Adipocyte (in vitro differentiated cells): ENCODE measurements at regions not wholly inside any gene's neighbourhood (a gene's known extent, or its start where the extent isn't known, plus 50 kb on each side); places are given as distances from the start of the nearest gene placed in this dataset.

Experiments used
- DNase-seq: peaks from one replicate; pipeline ENCODE4 v3.0.0-alpha.2; 2015; ENCODE audit warnings: low read depth
- H3K27me3 ChIP-seq: replicated peaks from 2 replicates; pipeline ENCODE4 v1.7.0; 2013; ENCODE audit warnings: mild to moderate bottlenecking, low read length, moderate library complexity; ENCODE audit not compliant: control insufficient read depth, insufficient read depth
- H3K36me3 ChIP-seq: 2 replicates; pipeline ENCODE4 v1.7.0; 2013; ENCODE audit warnings: low read length, mild to moderate bottlenecking, moderate library complexity; ENCODE audit not compliant: control insufficient read depth, insufficient read depth, severe bottlenecking
- H3K4me1 ChIP-seq: 2 replicates; pipeline ENCODE4 v1.7.0; 2013; ENCODE audit warnings: mild to moderate bottlenecking, low read length, moderate library complexity; ENCODE audit not compliant: control insufficient read depth, insufficient read depth
- H3K4me3 ChIP-seq: 2 replicates; pipeline ENCODE4 v1.7.0; 2013; ENCODE audit warnings: mild to moderate bottlenecking, low read length, moderate library complexity
- H3K9ac ChIP-seq: 2 replicates; pipeline ENCODE4 v1.7.0; 2013; ENCODE audit warnings: mild to moderate bottlenecking, low read length, moderate library complexity
- H3K9me3 ChIP-seq: 2 replicates; pipeline ENCODE4 v1.7.0; 2013; ENCODE audit warnings: mild to moderate bottlenecking, low read length, moderate library complexity; ENCODE audit not compliant: control insufficient read depth

- Histone ChIP-seq H3K36me3 (no peaks in the 10 kb centered on the region), H3K4me3 (no peak overlapping the region), H3K27me3 (peaks cover 17% of the 10 kb centered on the region), H3K9ac (no peak overlapping the region), H3K9me3 (peaks cover 8% of the 10 kb centered on the region), H3K4me1 (no peaks in the 10 kb centered on the region)
- DNase-seq, result no peak
Measured at GRCh38 chr2:128490881-128491691, 172.4 kb upstream of the HS6ST1 start.

- peaks cover 8% of the 10 kb centered on the region for H3K9me3 ChIP-seq
- no peaks in the 10 kb centered on the region for H3K4me1 ChIP-seq
- no peaks in the 10 kb centered on the region for H3K36me3 ChIP-seq
- no peak for DNase-seq
- peaks cover 15% of the 10 kb centered on the region for H3K27me3 ChIP-seq
- no peak overlapping the region for H3K9ac ChIP-seq
- H3K4me3 ChIP-seq, result no peak overlapping the region
Measured at GRCh38 chr2:128491692-128492244, 173.1 kb upstream of the HS6ST1 start.

GRCh38 chr2:128492966-128493811, 174.5 kb upstream of the HS6ST1 start:
- Histone ChIP-seq H3K9ac (no peak overlapping the region), H3K4me1 (no peaks in the 10 kb centered on the region), H3K9me3 (peaks cover 8% of the 10 kb centered on the region), H3K27me3 (peaks cover 12% of the 10 kb centered on the region), H3K36me3 (no peaks in the 10 kb centered on the region), H3K4me3 (no peak overlapping the region)
- no peak for DNase-seq

- DNase-seq, result no peak
- Histone ChIP-seq H3K9ac (no peak overlapping the region), H3K4me1 (no peaks in the 10 kb centered on the region), H3K9me3 (peaks cover 8% of the 10 kb centered on the region), H3K4me3 (no peak overlapping the region), H3K27me3 (peaks cover 12% of the 10 kb centered on the region), H3K36me3 (no peaks in the 10 kb centered on the region)
Measured at GRCh38 chr2:128493880-128494279, 175.2 kb upstream of the HS6ST1 start.

- Histone ChIP-seq H3K36me3 (no peaks in the 10 kb centered on the region), H3K9ac (no peak overlapping the region), H3K4me1 (no peaks in the 10 kb centered on the region), H3K9me3 (peaks cover 8% of the 10 kb centered on the region), H3K27me3 (peaks cover 12% of the 10 kb centered on the region), H3K4me3 (no peak overlapping the region)
- DNase-seq, result no peak
Measured at GRCh38 chr2:128494307-128494639, 175.6 kb upstream of the HS6ST1 start.

GRCh38 chr2:128494640-128495321, 176.1 kb upstream of the HS6ST1 start:
- peaks cover 16% of the 10 kb centered on the region for H3K27me3 ChIP-seq
- DNase-seq, result no peak
- peaks cover 8% of the 10 kb centered on the region for H3K9me3 ChIP-seq
- no peak overlapping the region for H3K9ac ChIP-seq
- H3K4me3 ChIP-seq, result no peak overlapping the region
- no peaks in the 10 kb centered on the region for H3K36me3 ChIP-seq
- no peaks in the 10 kb centered on the region for H3K4me1 ChIP-seq

GRCh38 chr2:128495996-128496547, 177.4 kb upstream of the HS6ST1 start:
- no peak overlapping the region for H3K9ac ChIP-seq
- no peaks in the 10 kb centered on the region for H3K4me1 ChIP-seq
- peaks cover 16% of the 10 kb centered on the region for H3K27me3 ChIP-seq
- no peaks in the 10 kb centered on the region for H3K36me3 ChIP-seq
- no peak for DNase-seq
- H3K4me3 ChIP-seq, result no peak overlapping the region
- peaks cover 8% of the 10 kb centered on the region for H3K9me3 ChIP-seq

GRCh38 chr2:128496700-128497099, 178.0 kb upstream of the HS6ST1 start:
- H3K4me3 ChIP-seq, result no peak overlapping the region
- DNase-seq, result no peak
- H3K4me1 ChIP-seq, result no peaks in the 10 kb centered on the region
- no peak overlapping the region for H3K9ac ChIP-seq
- peaks cover 18% of the 10 kb centered on the region for H3K27me3 ChIP-seq
- H3K9me3 ChIP-seq, result peaks cover 8% of the 10 kb centered on the region
- H3K36me3 ChIP-seq, result no peaks in the 10 kb centered on the region

GRCh38 chr2:128497461-128497860, 178.8 kb upstream of the HS6ST1 start:
- no peaks in the 10 kb centered on the region for H3K4me1 ChIP-seq
- DNase-seq, result no peak
- H3K9me3 ChIP-seq, result peaks cover 4% of the 10 kb centered on the region
- no peaks in the 10 kb centered on the region for H3K36me3 ChIP-seq
- H3K27me3 ChIP-seq, result peaks cover 14% of the 10 kb centered on the region
- no peak overlapping the region for H3K9ac ChIP-seq
- no peak overlapping the region for H3K4me3 ChIP-seq

- Histone ChIP-seq H3K4me3 (no peak overlapping the region), H3K27me3 (peaks cover 14% of the 10 kb centered on the region), H3K9ac (no peak overlapping the region), H3K36me3 (no peaks in the 10 kb centered on the region), H3K4me1 (no peaks in the 10 kb centered on the region), H3K9me3 (no peaks in the 10 kb centered on the region)
- no peak for DNase-seq
Measured at GRCh38 chr2:128498086-128498485, 179.4 kb upstream of the HS6ST1 start.

GRCh38 chr2:128498589-128498988, 179.9 kb upstream of the HS6ST1 start:
- no peak for DNase-seq
- no peaks in the 10 kb centered on the region for H3K9me3 ChIP-seq
- no peak overlapping the region for H3K9ac ChIP-seq
- H3K36me3 ChIP-seq, result no peaks in the 10 kb centered on the region
- H3K27me3 ChIP-seq, result peaks cover 12% of the 10 kb centered on the region
- H3K4me1 ChIP-seq, result no peaks in the 10 kb centered on the region
- no peak overlapping the region for H3K4me3 ChIP-seq
